AG10803 (cell line): ENCODE measurements at regions not wholly inside any gene's neighbourhood (a gene's known extent, or its start where the extent isn't known, plus 50 kb on each side); places are given as distances from the start of the nearest gene placed in this dataset.

Experiments
- DNase-seq: peaks from one replicate; pipeline ENCODE4 v3.0.0; 2010; ENCODE audit warnings: low read depth
- H3K4me3 ChIP-seq: 2 replicates; pipeline ENCODE4 v1.5.1; 2011; ENCODE audit warnings: mild to moderate bottlenecking, low read length, control low read depth
- TF ChIP-seq, protein P1 (sequence below): conservative IDR thresholded peaks from 2 replicates; pipeline ENCODE4 v1.5.1; 2011; ENCODE audit warnings: mild to moderate bottlenecking, low read length, control low read depth, inconsistent platforms

DNA sequence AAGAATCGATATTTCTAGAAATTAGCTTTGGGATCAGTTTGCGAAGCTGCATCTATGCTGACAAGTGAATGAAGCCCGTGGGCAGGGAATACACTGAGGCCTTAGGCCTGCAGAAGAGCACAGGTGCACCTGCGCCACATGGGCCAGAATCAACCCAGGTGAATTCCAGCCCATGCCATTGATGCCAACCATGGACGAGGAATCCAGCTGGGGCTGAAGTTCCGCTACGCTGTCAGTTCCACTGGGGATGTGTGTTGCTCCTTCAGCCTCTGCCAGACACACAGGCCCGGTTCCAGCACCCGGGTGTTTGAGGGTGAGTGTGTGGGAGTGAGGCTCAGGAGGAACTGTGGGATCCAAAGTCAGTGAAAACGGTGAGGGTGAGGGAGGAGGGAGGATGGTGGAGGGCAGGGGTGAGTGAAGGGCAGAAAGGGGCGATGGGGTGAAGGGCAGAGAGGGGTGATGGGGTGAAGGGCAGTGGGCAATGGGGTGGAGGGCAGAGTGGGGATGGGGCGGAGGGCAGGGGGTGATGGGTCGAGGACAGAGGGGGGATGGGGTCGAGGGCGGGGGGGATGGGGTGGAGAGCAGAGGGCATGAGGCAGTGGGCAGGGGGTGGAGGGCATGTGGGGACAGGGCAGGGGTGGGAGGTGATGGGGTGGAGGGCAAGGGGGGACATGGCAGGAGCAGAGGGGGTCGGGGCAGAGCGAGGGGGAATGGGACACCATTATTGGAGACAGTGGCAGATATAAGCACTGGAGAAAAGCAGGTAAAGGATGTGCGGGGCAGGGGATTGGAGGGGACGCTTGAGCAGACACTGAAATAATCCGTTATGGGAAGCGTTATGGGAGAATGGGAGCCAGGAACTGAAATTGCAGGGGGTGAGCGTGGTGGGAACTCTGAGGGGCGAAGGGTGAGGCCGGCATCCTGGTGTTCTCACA, 931.6 kb downstream of the BRD1 start:
- TF ChIP-seq, protein P1, sequence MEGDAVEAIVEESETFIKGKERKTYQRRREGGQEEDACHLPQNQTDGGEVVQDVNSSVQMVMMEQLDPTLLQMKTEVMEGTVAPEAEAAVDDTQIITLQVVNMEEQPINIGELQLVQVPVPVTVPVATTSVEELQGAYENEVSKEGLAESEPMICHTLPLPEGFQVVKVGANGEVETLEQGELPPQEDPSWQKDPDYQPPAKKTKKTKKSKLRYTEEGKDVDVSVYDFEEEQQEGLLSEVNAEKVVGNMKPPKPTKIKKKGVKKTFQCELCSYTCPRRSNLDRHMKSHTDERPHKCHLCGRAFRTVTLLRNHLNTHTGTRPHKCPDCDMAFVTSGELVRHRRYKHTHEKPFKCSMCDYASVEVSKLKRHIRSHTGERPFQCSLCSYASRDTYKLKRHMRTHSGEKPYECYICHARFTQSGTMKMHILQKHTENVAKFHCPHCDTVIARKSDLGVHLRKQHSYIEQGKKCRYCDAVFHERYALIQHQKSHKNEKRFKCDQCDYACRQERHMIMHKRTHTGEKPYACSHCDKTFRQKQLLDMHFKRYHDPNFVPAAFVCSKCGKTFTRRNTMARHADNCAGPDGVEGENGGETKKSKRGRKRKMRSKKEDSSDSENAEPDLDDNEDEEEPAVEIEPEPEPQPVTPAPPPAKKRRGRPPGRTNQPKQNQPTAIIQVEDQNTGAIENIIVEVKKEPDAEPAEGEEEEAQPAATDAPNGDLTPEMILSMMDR = no peak
- H3K4me3 ChIP-seq = no peak overlapping the region
- no peak for DNase-seq

DNA sequence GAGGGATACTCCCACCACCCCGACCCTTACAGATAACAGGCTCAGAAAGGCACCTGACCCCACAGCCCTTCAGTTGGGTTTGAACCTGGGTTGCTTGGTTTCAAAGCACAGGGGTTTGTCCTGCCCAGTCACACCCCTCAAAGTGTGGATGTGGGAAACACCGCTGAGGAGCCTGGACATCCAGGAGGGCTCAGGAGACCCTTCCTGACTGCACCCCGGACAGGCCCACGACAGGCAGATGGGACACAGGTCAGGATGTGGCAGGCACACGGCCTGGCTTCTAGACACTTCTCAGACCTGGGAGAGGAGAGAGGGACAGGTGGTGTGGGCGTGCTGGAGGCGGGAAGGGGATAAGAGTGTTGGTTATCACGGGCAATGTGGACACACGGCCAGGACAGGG, 932.3 kb downstream of the BRD1 start:
- TF ChIP-seq, protein P1 = no peak
- H3K4me3 ChIP-seq = no peak overlapping the region
- DNase-seq = no peak

DNA sequence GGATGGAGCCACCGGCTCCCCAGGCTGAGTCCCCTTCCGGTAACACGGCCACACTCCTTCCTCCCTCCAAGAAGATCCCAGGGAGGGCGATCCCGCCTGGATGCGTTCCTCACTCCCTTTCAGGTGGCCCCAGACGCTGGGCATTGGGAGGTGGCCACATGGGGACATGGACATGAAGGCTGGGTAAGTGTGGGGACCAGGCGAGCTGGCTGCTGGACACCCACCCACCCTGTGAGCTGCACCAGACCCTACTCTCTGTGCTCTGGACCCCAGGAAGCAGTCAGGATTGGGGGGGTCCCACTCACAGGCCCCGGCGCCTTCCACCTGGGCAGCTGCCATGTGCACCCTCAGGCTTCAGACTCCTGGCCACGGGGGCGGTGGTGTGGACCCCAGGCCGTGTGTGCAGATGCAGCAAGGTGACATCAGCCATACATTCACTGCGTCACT, 932.8 kb downstream of the BRD1 start:
- TF ChIP-seq, protein P1 = no peak
- H3K4me3 ChIP-seq = no peak overlapping the region

DNA sequence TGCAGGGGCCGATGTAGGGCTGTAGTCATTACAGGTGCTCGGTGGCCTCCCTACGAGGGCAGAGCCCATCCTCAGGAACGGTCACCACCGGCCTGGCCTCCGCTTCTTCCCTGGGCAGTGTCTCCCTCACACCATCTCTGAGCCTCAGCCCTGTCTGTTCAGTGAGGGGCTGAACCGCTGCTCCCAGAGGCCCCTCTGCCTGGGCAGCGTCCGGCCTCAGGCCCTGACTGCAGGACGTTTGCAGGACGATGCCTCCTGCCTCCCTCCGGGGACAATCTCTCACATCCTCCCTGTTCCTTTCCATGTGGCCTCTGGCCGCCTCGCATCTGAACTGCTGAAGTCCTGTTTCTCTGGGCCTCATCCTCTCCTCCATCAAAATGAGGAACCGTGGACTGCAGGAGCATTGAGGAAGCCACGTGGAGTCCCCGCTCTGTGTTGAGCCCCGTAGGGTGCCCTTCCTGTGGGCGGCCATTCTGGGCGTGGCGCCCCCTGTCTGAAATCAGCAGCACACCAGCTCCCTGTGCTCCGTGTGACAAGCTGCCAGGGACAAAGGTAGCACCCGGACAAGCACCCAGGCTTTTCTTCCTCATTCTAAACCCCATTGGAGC, 933.5 kb downstream of the BRD1 start:
- no peak for DNase-seq
- TF ChIP-seq, protein P1 = no peak
- H3K4me3 ChIP-seq = no peak overlapping the region

More for the DNA sequence above, 932.8 kb downstream of the BRD1 start:
- no peak for DNase-seq

DNA sequence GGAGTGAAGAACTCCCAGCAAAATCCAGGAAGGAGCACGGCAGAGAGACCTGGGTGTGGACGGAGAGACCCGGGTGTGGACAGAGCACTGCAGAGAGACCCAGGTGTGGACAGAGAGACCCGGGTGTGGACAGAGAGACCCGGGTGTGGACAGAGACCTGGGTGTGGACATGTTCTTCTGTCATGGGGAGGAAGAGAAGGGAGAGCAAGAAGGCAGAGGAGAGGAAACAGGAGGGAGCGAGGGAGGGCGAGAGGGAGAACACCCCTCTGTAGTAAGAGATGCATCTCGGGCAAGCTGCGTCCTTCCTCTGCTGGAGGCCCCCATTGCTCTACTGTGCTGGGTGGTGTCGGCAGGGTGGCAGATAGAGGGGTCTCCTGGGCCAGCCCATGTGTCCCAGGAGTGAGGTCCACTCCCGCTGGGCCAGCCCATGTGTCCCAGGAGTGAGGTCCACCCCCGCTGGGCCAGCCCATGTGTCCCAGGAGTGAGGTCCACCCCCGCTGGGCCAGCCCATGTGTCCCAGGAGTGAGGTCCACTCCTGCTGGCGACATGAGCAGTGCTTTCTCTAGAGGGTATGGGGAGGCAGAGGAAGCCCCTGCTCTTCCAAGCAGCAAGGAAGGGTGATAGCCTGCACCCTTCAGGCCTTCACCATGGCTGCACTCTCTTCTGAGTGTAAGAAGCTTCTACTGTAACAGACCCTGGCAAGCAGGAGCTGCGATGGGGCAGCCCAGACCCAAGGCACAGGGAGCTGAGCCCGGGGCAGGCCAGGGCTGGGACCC, 934.2 kb downstream of the BRD1 start:
- no peak for DNase-seq
- H3K4me3 ChIP-seq = no peak overlapping the region
- TF ChIP-seq, protein P1 = no peak

DNA sequence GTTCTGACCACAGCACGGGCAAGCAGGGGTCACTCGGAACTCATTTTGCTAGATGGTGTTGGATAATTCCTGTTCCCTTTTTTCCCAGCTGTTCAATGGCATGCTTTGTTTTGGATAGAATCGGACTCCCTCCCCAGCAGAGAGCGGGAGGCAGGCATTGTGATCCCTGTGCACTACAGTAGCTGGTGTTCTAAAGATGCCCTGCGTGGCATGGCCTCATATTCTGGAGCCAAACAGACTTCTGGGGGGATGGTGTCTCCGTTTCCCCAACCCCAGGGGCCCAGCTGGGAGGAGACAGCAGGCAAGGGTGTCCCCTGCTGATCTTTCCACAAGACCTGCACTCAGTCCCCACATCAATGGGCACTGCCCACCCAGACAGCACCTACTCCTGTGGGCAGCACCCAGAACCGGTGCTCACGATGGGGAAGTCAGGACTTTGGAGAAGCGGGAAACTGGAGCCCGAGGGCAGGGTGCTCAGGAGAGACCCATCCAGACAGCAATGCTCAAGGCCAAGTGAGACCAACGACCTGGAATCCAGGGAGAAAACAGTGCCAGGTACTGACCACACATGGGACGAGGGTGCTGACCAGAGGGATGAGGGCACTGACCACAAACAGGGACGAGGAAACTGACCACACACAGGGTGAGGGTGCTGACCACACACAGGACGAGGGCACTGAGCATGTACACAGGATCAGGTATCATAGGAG, 934.9 kb downstream of the BRD1 start:
- no peak for DNase-seq
- H3K4me3 ChIP-seq = no peak overlapping the region
- TF ChIP-seq, protein P1 = no peak
